Karpas-422 (cell line): ENCODE measurements at regions not wholly inside any gene's neighbourhood (a gene's known extent, or its start where the extent isn't known, plus 50 kb on each side); places are given as distances from the start of the nearest gene placed in this dataset.
"Not testable (repeated sequence)": the region's sequence is repeated elsewhere in the genome, so short reads cannot be mapped to it uniquely, and the experiment has no call there.

Experiments used
- DNase-seq: peaks from one replicate; pipeline ENCODE4 v3.0.0-alpha.2; 2015
- H2AFZ ChIP-seq: fragments of 200-600 bp; sonication (generic); 2 replicates; pipeline ENCODE4 v1.6.1; 2014; ENCODE audit warnings: antibody characterized with exemption, low read length, mixed read lengths
- H3K27ac ChIP-seq: fragments of 200-600 bp; sonication (generic); 2 replicates; pipeline ENCODE4 v1.5.1; 2014; ENCODE audit warnings: mild to moderate bottlenecking, low read length, moderate library complexity
- H3K27me3 ChIP-seq: fragments of 200-600 bp; sonication (generic); 2 replicates; pipeline ENCODE4 v1.6.1; 2014; ENCODE audit warnings: low read length, mixed read lengths
- H3K36me3 ChIP-seq: fragments of 200-600 bp; sonication (generic); 2 replicates; pipeline ENCODE4 v1.6.1; 2014; ENCODE audit warnings: low read length, mixed read lengths; ENCODE audit not compliant: insufficient read depth
- H3K4me1 ChIP-seq: fragments of 200-600 bp; sonication (generic); 2 replicates; pipeline ENCODE4 v1.6.1; 2014; ENCODE audit warnings: mild to moderate bottlenecking, low read length, mixed read lengths
- H3K4me2 ChIP-seq: fragments of 200-600 bp; sonication (generic); 2 replicates; pipeline ENCODE4 v1.6.1; 2014; ENCODE audit warnings: low read length, low read depth, mild to moderate bottlenecking; ENCODE audit not compliant: poor library complexity, severe bottlenecking
- H3K4me3 ChIP-seq: fragments of 200-600 bp; sonication (generic); 2 replicates; pipeline ENCODE4 v1.5.1; 2014; ENCODE audit warnings: mild to moderate bottlenecking, antibody characterized with exemption, low read length, mixed read lengths
- H3K79me2 ChIP-seq: fragments of 200-600 bp; sonication (generic); 2 replicates; pipeline ENCODE4 v1.6.1; 2014; ENCODE audit warnings: mild to moderate bottlenecking, low read length, mixed read lengths
- H3K9ac ChIP-seq: fragments of 200-600 bp; sonication (generic); 2 replicates; pipeline ENCODE4 v1.6.0; 2014; ENCODE audit warnings: low read length
- H3K9me2 ChIP-seq: fragments of 200-600 bp; sonication (generic), shearing (Covaris generic); replicated peaks from 2 replicates; pipeline ENCODE4 v1.6.0; 2014; ENCODE audit warnings: mild to moderate bottlenecking, low read length, moderate library complexity; ENCODE audit not compliant: insufficient read depth
- H3K9me3 ChIP-seq: fragments of 300-700, 200-600 bp; sonication (generic); 2 replicates; pipeline ENCODE4 v1.6.1; 2014; ENCODE audit warnings: low read length, mixed read lengths
- H4K20me1 ChIP-seq: fragments of 200-600 bp; sonication (generic); 2 replicates; pipeline ENCODE4 v1.6.1; 2014; ENCODE audit warnings: mild to moderate bottlenecking, antibody characterized with exemption, low read length, low read depth; ENCODE audit not compliant: insufficient read depth

GRCh38 chr20:19879874-19880255 is 121.8 kb downstream of the RIN2 start:
- not testable (repeated sequence) for H3K27me3 ChIP-seq, H3K4me3 ChIP-seq, H3K36me3 ChIP-seq, H3K9me3 ChIP-seq, H3K27ac ChIP-seq, H4K20me1 ChIP-seq, DNase-seq, H2AFZ ChIP-seq, H3K4me2 ChIP-seq, H3K9ac ChIP-seq, H3K9me2 ChIP-seq, H3K79me2 ChIP-seq
- peaks cover 15% of the 10 kb centered on the region for H3K4me1 ChIP-seq

DNA sequence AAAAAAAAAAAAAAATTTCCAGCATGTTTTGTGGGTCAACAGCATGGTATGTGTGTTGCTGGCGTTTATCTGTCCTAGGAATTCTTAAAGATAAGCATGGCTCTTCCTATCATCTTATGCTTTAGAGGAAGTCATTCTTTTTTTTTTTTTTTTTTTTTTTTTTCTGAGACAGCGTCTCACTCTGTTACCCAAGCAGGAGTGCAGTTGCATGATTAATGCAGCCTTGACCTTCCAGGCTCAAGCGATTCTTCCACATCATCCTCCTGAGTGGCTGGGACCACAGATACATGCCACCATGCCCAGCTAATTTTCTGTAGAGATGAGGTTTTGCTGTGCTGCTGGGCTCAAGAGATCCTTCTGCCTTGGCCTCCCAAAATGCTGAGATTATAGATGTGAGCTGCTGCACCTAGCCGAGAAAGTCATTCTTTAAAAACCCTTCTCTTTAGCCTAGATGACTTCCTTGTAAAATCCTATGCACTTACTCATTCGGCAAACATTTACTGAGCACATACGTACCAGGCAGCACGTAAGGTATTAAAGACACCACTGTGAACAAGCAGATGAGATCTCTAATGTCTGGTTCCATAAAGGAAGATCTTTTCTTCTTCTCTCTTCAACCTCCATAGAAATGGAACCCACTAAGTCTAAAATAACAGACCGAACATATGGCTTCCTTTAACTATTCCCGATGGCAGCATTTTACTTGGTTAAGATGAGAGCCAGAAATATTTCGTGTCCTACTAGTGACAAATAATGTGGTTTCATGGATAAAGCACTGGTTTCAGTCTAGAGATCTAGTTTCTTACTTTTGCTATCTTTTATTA is 122.4 kb downstream of the RIN2 start:
- no peaks in the 10 kb centered on the region for H3K27me3 ChIP-seq
- no peak overlapping the region for H3K9ac ChIP-seq
- no peak for DNase-seq
- peaks cover 12% of the 10 kb centered on the region for H3K4me1 ChIP-seq
- no peak overlapping the region for H3K27ac ChIP-seq
- no peaks in the 10 kb centered on the region for H3K9me3 ChIP-seq
- H3K4me2 ChIP-seq: no peak overlapping the region
- no peaks in the 10 kb centered on the region for H3K79me2 ChIP-seq
- H2AFZ ChIP-seq: no peak overlapping the region
- H3K36me3 ChIP-seq: no peaks in the 10 kb centered on the region
- no peaks in the 10 kb centered on the region for H4K20me1 ChIP-seq
- H3K9me2 ChIP-seq: no peaks in the 10 kb centered on the region
- H3K4me3 ChIP-seq: no peak overlapping the region

- Histone ChIP-seq H3K4me3 (no peak overlapping the region), H3K79me2 (no peaks in the 10 kb centered on the region), H2AFZ (no peak overlapping the region), H3K27ac (no peak overlapping the region), H3K4me2 (no peak overlapping the region), H3K27me3 (no peaks in the 10 kb centered on the region), H3K36me3 (no peaks in the 10 kb centered on the region), H4K20me1 (no peaks in the 10 kb centered on the region), H3K4me1 (peaks cover 4% of the 10 kb centered on the region), H3K9ac (no peak overlapping the region), H3K9me2 (no peaks in the 10 kb centered on the region), H3K9me3 (no peaks in the 10 kb centered on the region)
- DNase-seq: no peak
These were observed 123.2 kb downstream of the RIN2 start for GRCh38 chr20:19881080-19881840.

DNA sequence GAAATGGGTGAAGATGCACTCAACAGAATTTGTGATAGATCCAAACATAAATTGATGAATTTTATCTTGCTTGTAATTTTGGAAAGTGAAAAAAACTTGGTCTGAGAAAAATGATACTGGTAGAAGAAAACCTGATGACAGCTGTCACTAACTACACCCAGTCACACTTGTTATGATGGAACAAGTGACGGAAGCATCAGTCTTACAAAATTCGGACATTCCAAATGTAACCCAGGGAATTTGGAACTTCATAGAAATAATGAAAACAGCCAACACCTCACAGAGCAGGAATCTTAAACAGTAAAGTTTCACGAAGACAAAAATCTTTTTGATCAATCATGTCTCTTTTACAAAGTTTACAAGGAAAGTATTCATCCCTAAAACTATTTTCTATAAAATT is 123.9 kb downstream of the RIN2 start:
- Histone ChIP-seq H2AFZ (no peak overlapping the region), H3K4me2 (no peak overlapping the region)

GRCh38 chr20:19882446-19882845 is 124.4 kb downstream of the RIN2 start:
- H2AFZ ChIP-seq: no peak overlapping the region
- H4K20me1 ChIP-seq: no peaks in the 10 kb centered on the region
- no peak overlapping the region for H3K4me3 ChIP-seq
- peaks cover 14% of the 10 kb centered on the region for H3K4me1 ChIP-seq
- H3K27me3 ChIP-seq: no peaks in the 10 kb centered on the region
- no peak overlapping the region for H3K27ac ChIP-seq
- no peak overlapping the region for H3K9ac ChIP-seq
- no peaks in the 10 kb centered on the region for H3K36me3 ChIP-seq
- H3K4me2 ChIP-seq: no peak overlapping the region
- no peaks in the 10 kb centered on the region for H3K9me3 ChIP-seq
- no peaks in the 10 kb centered on the region for H3K9me2 ChIP-seq
- no peak for DNase-seq
- no peaks in the 10 kb centered on the region for H3K79me2 ChIP-seq

More for the DNA sequence above, 123.9 kb downstream of the RIN2 start:
- no peak overlapping the region for H3K4me3 ChIP-seq
- DNase-seq: no peak
- no peaks in the 10 kb centered on the region for H3K9me3 ChIP-seq
- H4K20me1 ChIP-seq: no peaks in the 10 kb centered on the region
- peaks cover 9% of the 10 kb centered on the region for H3K4me1 ChIP-seq
- H3K9ac ChIP-seq: no peak overlapping the region
- H3K79me2 ChIP-seq: no peaks in the 10 kb centered on the region
- no peaks in the 10 kb centered on the region for H3K36me3 ChIP-seq
- no peaks in the 10 kb centered on the region for H3K9me2 ChIP-seq
- no peaks in the 10 kb centered on the region for H3K27me3 ChIP-seq
- no peak overlapping the region for H3K27ac ChIP-seq

GRCh38 chr20:19883501-19883900 is 125.4 kb downstream of the RIN2 start:
- Histone ChIP-seq H3K79me2 (no peaks in the 10 kb centered on the region), H2AFZ (no peak overlapping the region), H3K27ac (no peak overlapping the region), H3K36me3 (no peaks in the 10 kb centered on the region), H4K20me1 (no peaks in the 10 kb centered on the region), H3K27me3 (no peaks in the 10 kb centered on the region), H3K9me3 (no peaks in the 10 kb centered on the region), H3K4me2 (no peak overlapping the region), H3K4me1 (peaks cover 25% of the 10 kb centered on the region), H3K4me3 (no peak overlapping the region), H3K9ac (no peak overlapping the region), H3K9me2 (no peaks in the 10 kb centered on the region)
- DNase-seq: no peak

DNA sequence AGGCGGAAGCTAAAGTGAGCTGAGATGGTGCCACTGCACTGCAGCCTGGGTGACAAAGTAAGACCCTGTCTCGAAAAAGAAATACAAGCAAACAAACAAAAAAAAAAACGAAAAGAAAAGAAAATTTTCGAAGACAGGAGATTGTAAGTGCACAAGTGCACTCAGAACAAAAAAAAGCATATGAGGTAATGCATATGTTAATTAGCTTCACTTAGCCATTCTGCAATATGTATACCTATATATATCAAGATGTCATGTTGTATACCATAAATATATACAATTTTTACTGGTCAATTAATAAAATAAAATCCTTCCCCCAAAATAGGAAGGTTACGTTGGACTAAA is 127.5 kb downstream of the RIN2 start:
- Histone ChIP-seq H2AFZ (no peak overlapping the region), H3K4me3 (no peak overlapping the region), H3K36me3 (no peaks in the 10 kb centered on the region), H3K4me1 (peaks cover 25% of the 10 kb centered on the region), H3K79me2 (no peaks in the 10 kb centered on the region), H3K4me2 (no peak overlapping the region), H3K27me3 (no peaks in the 10 kb centered on the region), H4K20me1 (no peaks in the 10 kb centered on the region), H3K27ac (no peak overlapping the region), H3K9me2 (no peaks in the 10 kb centered on the region), H3K9ac (no peak overlapping the region), H3K9me3 (no peaks in the 10 kb centered on the region)
- no peak for DNase-seq

DNA sequence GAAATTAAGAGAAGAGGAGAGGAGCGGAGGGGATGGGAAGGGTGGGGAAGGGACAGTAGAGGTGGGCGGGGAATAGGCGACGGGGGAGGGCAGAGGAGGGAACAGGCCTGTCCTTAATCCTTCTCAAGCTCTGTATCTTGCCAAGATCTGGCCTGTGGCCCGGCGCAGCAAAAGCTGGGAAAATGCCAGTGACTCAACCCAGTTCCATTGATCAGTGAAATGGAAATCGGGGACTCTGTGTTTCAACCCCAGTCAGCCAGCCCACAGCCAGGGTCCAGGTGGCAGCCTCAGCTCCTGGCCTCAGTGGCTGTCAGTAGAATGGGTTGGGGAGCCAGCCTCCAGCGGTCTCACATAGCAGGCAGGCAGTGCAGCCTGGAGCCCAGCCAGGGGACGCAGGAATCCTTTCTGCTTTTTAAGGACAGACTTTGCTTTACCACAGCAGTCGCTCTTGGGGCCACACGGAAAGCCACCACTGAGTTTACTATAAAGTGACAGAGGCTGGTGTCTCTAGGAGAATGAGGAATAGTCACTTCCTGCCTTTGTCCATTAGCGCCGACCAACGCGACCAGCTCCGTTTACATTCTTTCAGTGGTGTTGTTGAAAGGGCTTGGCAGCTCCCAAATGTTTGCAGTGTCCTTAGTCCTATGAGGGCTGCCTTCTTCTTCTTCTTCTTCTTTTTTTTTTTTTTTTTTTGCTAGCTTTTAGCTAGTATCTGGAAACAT is 128.0 kb downstream of the RIN2 start:
- no peaks in the 10 kb centered on the region for H3K27me3 ChIP-seq
- no peak overlapping the region for H3K27ac ChIP-seq
- no peak overlapping the region for H3K9ac ChIP-seq
- no peaks in the 10 kb centered on the region for H3K9me2 ChIP-seq
- no peaks in the 10 kb centered on the region for H4K20me1 ChIP-seq
- no peaks in the 10 kb centered on the region for H3K79me2 ChIP-seq
- no peak for DNase-seq
- no peak overlapping the region for H2AFZ ChIP-seq
- H3K4me1 ChIP-seq: peaks cover 25% of the 10 kb centered on the region
- H3K4me3 ChIP-seq: no peak overlapping the region
- no peaks in the 10 kb centered on the region for H3K36me3 ChIP-seq
- no peak overlapping the region for H3K4me2 ChIP-seq
- no peaks in the 10 kb centered on the region for H3K9me3 ChIP-seq
